ENCODE measurements at regions not wholly inside any gene's neighbourhood (a gene's known extent, or its start where the extent isn't known, plus 50 kb on each side); places are given as distances from the start of the nearest gene placed in this dataset.

GRCh38 chr3:117987256-117987655 is 1047.4 kb downstream of the IGSF11 start:
- no peak for TF ChIP-seq POLR2A (IDR thresholded peaks at IDR 0.05; ENCODE audit: low read length)
- TF ChIP-seq GATA1 (IDR thresholded peaks at IDR 0.05; ENCODE audit: low read depth, low read length) = no peak
